K562 (cell line): ENCODE measurements at regions not wholly inside any gene's neighbourhood (a gene's known extent, or its start where the extent isn't known, plus 50 kb on each side); places are given as distances from the start of the nearest gene placed in this dataset.

Experiments used
- ATAC-seq: fragments of 200-7000 bp; cut with Tn5 transposase; 3 replicates; pipeline ENCODE4 v1.9.1; 2020; ENCODE audit warnings: moderate library complexity
- BruUV-seq: library from RNA; stranded (reverse); fragments of 400-500 nt; replicated peaks from 2 replicates; lab custom pipeline; 2021; lab: Mats Ljungman, UMichigan
- CTCF ChIA-PET: fragments of 300-600 bp; formaldehyde crosslinking; extraction: SDS; loops from one replicate; lab custom pipeline; 2021; ENCODE audit warnings: low intra/inter-chr PET ratio; lab: Yijun Ruan, JAX
- POLR2A ChIA-PET: fragments of 300-600, 350-650 bp; sonication (Branson Sonifier 250); formaldehyde crosslinking; extraction: SDS; loops from one replicate; lab custom pipeline; 2021; ENCODE audit warnings: antibody characterized with exemption, inconsistent platforms; lab: Yijun Ruan, JAX
- DNase-seq, 4 experiments: peaks; one replicate each; pipeline versions ENCODE4 v3.0.0 to v3.0.0-alpha.2; 2011 to 2018; ENCODE audit warnings: low spot score in 3 of 4, mixed read lengths in 3 of 4; ENCODE audit errors: extremely low read depth in 1 of 4
- FAIRE-seq: peaks from 2 replicates; lab custom pipeline; 2011; peaks lifted over from hg19 to GRCh38; lab: Jason Lieb, UNC
- H2AFZ ChIP-seq: 2 replicates; pipeline ENCODE4 v1.6.0; 2011; ENCODE audit warnings: low read depth, low read length, control low read depth, inconsistent platforms
- H3K27ac ChIP-seq: fragments of 200-600 bp; 3 replicates; pipeline ENCODE4 v1.8.0; 2011; ENCODE audit warnings: low read depth, mild to moderate bottlenecking, control low read depth, inconsistent platforms, low read length, moderate library complexity, mixed read lengths; ENCODE audit errors: extremely low read depth
- H3K27me3 ChIP-seq, 2 experiments: fragments of 300-600 bp in 1 of 2; 2 replicates in 1 of 2; 3 replicates in 1 of 2; pipeline versions ENCODE4 v1.6.0 to v1.8.0; 2011; ENCODE audit warnings: inconsistent platforms in 2 of 2, low read length in 2 of 2, mild to moderate bottlenecking in 1 of 2, mixed read lengths in 1 of 2, moderate library complexity in 1 of 2; ENCODE audit not compliant: control insufficient read depth in 2 of 2, insufficient read depth in 2 of 2
- H3K36me3 ChIP-seq: fragments of 300-600 bp; 3 replicates; pipeline ENCODE4 v1.8.0; 2011; ENCODE audit warnings: mild to moderate bottlenecking, low read length, inconsistent platforms; ENCODE audit not compliant: control insufficient read depth, insufficient read depth
- H3K4me1 ChIP-seq, 2 experiments: fragments of 200-600 bp in 1 of 2; replicated peaks in 1 of 2; 2 replicates in 1 of 2; 3 replicates in 1 of 2; pipeline versions ENCODE4 v1.5.1 to v1.8.0; 2011; ENCODE audit warnings: inconsistent platforms in 2 of 2, low read length in 2 of 2, mild to moderate bottlenecking in 1 of 2, mixed read lengths in 1 of 2, moderate library complexity in 1 of 2; ENCODE audit not compliant: control insufficient read depth in 2 of 2, insufficient read depth in 2 of 2
- H3K4me2 ChIP-seq: 2 replicates; pipeline ENCODE4 v1.6.1; 2011; ENCODE audit warnings: low read length, control low read depth, inconsistent platforms, mixed read lengths; ENCODE audit not compliant: insufficient read depth
- H3K4me3 ChIP-seq: fragments of 200-600 bp; sonication (generic), shearing (Covaris generic); 2 replicates; pipeline ENCODE4 v1.5.1; 2016; ENCODE audit warnings: control low read depth, inconsistent platforms
- H3K79me2 ChIP-seq: fragments of 200-600 bp; 3 replicates; pipeline ENCODE4 v1.8.0; 2011; ENCODE audit warnings: low read length, inconsistent platforms; ENCODE audit not compliant: control insufficient read depth, insufficient read depth
- H3K9ac ChIP-seq, 2 experiments: 2 replicates each; pipeline versions ENCODE4 v1.6.0 to v1.6.1; 2011; ENCODE audit warnings: low read depth in 2 of 2, low read length in 2 of 2, control low read depth in 1 of 2, inconsistent platforms in 1 of 2, mild to moderate bottlenecking in 1 of 2, mixed read lengths in 1 of 2; ENCODE audit not compliant: insufficient read depth in 1 of 2
- H3K9me1 ChIP-seq: one replicate; pipeline ENCODE4 v1.6.0; 2011; ENCODE audit warnings: inconsistent platforms, mild to moderate bottlenecking, low read length, moderate library complexity; ENCODE audit not compliant: control insufficient read depth, insufficient read depth
- H3K9me3 ChIP-seq: replicated peaks from 2 replicates; pipeline ENCODE4 v1.5.1; 2011; ENCODE audit warnings: low read depth, low read length, inconsistent platforms; ENCODE audit not compliant: control insufficient read depth, insufficient read depth
- H4K20me1 ChIP-seq: replicated peaks from 2 replicates; pipeline ENCODE4 v1.6.1; 2011; ENCODE audit warnings: low read length, inconsistent platforms, mixed read lengths; ENCODE audit not compliant: control insufficient read depth, insufficient read depth
- DIDO1 ChIP-seq: fragments of 450-650 bp; IDR thresholded peaks from 2 replicates; pipeline ENCODE4 v1.6.1; 2016; ENCODE audit warnings: low read depth, missing biosample characterization, missing genetic modification characterization
- ETS1 ChIP-seq: conservative IDR thresholded peaks from 2 replicates; pipeline ENCODE4 v1.6.1; 2011; ENCODE audit warnings: low read depth, mild to moderate bottlenecking, low read length; ENCODE audit not compliant: control insufficient read depth
- HNRNPUL1 ChIP-seq: fragments of 200-400 bp; formaldehyde crosslinking; IDR thresholded peaks from 2 replicates; pipeline ENCODE4 v1.6.1; 2017; ENCODE audit warnings: low read length
- KAT8 ChIP-seq: fragments of 450-650 bp; IDR thresholded peaks from 2 replicates; pipeline ENCODE4 v1.6.1; 2016; ENCODE audit warnings: low read depth, mild to moderate bottlenecking
- KLF10 ChIP-seq: fragments of 250-450 bp; sonication (Bioruptor Pico); IDR thresholded peaks from 2 replicates; pipeline ENCODE4 v1.6.1; 2021; ENCODE audit warnings: matching md5 sums
- MEIS2 ChIP-seq: fragments of 450-650 bp; IDR thresholded peaks from 2 replicates; pipeline ENCODE4 v1.6.1; 2014; ENCODE audit warnings: mild to moderate bottlenecking; ENCODE audit not compliant: partially characterized antibody
- PTTG1 ChIP-seq: fragments of 450-650 bp; IDR thresholded peaks from 2 replicates; pipeline ENCODE4 v1.6.1; 2016; ENCODE audit warnings: low read depth, mild to moderate bottlenecking, missing genetic modification characterization, missing compliant biosample characterization
- RERE ChIP-seq: sonication (generic); formaldehyde crosslinking; IDR thresholded peaks from 2 replicates; pipeline ENCODE4 v1.8.0; 2023; ENCODE audit warnings: missing genetic modification reagents, mild to moderate bottlenecking, borderline replicate concordance
- RUNX1 ChIP-seq: sonication (generic); IDR thresholded peaks from 2 replicates; pipeline ENCODE4 v1.6.1; 2016; ENCODE audit warnings: antibody characterized with exemption, low read depth
- SMAD2 ChIP-seq: fragments of 150-350 bp; IDR thresholded peaks from 2 replicates; pipeline ENCODE4 v1.6.1; 2014; ENCODE audit warnings: low read depth, mild to moderate bottlenecking, low read length
- SMC3 ChIP-seq: conservative IDR thresholded peaks from 2 replicates; pipeline ENCODE4 v1.6.1; 2011; ENCODE audit warnings: low read depth, low read length, improper control_type of control experiment; ENCODE audit not compliant: insufficient read depth
- THAP7 ChIP-seq: fragments of 250-450 bp; sonication (Bioruptor Pico); IDR thresholded peaks from 2 replicates; pipeline ENCODE4 v1.5.0; 2021
- ZNF212 ChIP-seq: fragments of 450-650 bp; formaldehyde crosslinking; IDR thresholded peaks from 2 replicates; pipeline ENCODE4 v1.4.0; 2020; ENCODE audit warnings: mild to moderate bottlenecking
- WGBS: fragments of 100-300 bp; shearing (Covaris generic); methylation state at CpG from one replicate; pipeline ENCODE4 v1.1.6; 2016; ENCODE audit warnings: low coverage, mixed read lengths; ENCODE audit not compliant: insufficient coverage; ENCODE audit errors: missing lambda C conversion rate; 5-methylcytosine and 5-hydroxymethylcytosine counted together
- in situ Hi-C: fragments of 300-500 bp; cut with MboI; formaldehyde crosslinking; loops from 4 replicates; pipeline ENCODE4 v1.15.0; 2018; ENCODE audit warnings: inconsistent platforms, mixed read lengths
- intact Hi-C: fragments of 100-400 bp; cut with micrococcal nuclease; formaldehyde crosslinking; loops from 2 replicates; pipeline ENCODE4 v1.14.2; 2022

DNA sequence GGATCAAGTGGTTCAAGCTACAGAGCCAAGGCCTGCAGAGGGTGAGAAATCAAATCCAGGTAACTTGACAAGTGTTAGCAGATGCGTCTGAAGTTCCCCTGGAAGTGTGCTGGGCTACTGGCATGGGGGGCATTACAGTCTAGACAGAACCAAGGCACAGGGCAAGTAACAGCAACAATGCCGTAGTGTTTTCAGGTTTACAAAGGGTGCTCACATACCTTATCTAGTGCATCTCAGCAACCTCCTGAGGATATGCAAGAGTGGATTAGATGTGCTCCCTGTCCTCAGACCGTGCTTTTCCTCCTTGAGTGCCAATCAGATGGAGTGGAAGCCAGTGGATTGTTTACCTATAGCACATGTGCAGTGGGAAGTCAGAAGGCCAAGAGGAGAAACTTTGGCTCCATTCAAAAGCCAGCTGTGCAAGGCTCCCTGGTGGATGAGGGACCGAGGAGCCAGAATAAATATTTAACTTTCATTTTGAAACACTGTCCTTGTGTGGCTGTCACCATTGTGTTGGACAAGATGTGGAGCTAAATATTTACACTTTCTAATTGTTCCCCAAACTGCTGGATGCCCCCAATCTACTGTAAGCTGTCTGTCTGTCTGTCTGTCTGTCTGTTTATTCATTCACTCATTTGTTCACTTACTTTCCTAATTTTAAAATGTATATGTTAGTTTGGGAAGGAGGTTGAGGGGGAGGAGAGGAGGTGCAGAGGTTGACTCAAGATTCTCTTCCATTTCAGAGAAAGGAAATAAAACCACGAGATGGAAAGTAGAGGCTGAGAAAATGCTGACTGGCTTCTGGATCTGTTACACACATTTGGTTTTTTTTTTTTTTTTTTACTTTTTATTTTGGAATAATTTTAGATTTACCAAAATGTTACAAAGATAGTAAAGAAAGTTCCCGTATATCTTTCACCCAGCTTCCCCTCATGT, 184.0 kb upstream of the PARP11 start:
- Histone ChIP-seq H3K27ac (no peak overlapping the region), H3K4me3 (no peak overlapping the region), H3K36me3 (no peaks in the 10 kb centered on the region), H3K79me2 (no peaks in the 10 kb centered on the region), H3K9me1 (no peaks in the 10 kb centered on the region), H3K4me2 (no peak overlapping the region), H4K20me1 (no peaks in the 10 kb centered on the region), H3K27me3 (no peaks in the 10 kb centered on the region; a peak in 2 of 5 replicates), H3K4me1 (no peaks in the 10 kb centered on the region), H3K9ac (no peak overlapping the region), H3K9me3 (no peaks in the 10 kb centered on the region), H2AFZ (no peak overlapping the region)
- DNase-seq (no peak), ATAC-seq (no peak), FAIRE-seq (no peak)
- BruUV-seq = no TSS peak
- intact Hi-C loops = no loop called here
- no peak for TF ChIP-seq SMAD2
- TF ChIP-seq RUNX1 = no peak
- TF ChIP-seq THAP7 (CRISPR knock-in tag) = no peak
- TF ChIP-seq DIDO1 (tag) = no peak
- no peak for TF ChIP-seq KAT8
- TF ChIP-seq MEIS2 = no peak
- no peak for TF ChIP-seq RERE (CRISPR knock-in tag)
- no peak for TF ChIP-seq PTTG1 (tag)
- TF ChIP-seq ETS1 = no peak
- no peak for TF ChIP-seq HNRNPUL1
- TF ChIP-seq SMC3 = no peak
- TF ChIP-seq ZNF212 = no peak
- TF ChIP-seq KLF10 (CRISPR knock-in tag) = no peak
- CTCF ChIA-PET = no interaction called here
- in situ Hi-C loops = no loop called here
- POLR2A ChIA-PET = no interaction called here
- 0% methylated on average over 6 of the region's 6 CpGs for WGBS
